CD14-positive monocyte (primary cell): ENCODE measurements at regions not wholly inside any gene's neighbourhood (a gene's known extent, or its start where the extent isn't known, plus 50 kb on each side); places are given as distances from the start of the nearest gene placed in this dataset.

ENCODE experiments used
- DNase-seq, 3 donors: peaks; one replicate each; pipeline ENCODE4 v3.0.0-alpha.2; 2011 to 2022
- H2AFZ ChIP-seq: 2 replicates; pipeline ENCODE4 v1.6.0; 2012; ENCODE audit warnings: mild to moderate bottlenecking, low read depth, low read length, inconsistent platforms; ENCODE audit not compliant: insufficient read depth, poor library complexity, severe bottlenecking
- H3K27ac ChIP-seq, 2 donors: 1 replicate in 1 of 2; 2 replicates in 1 of 2; pipeline ENCODE4 v1.5.1; 2012 to 2013; ENCODE audit warnings: low read length in 2 of 2, control low read depth in 1 of 2, inconsistent platforms in 1 of 2, low read depth in 1 of 2, mild to moderate bottlenecking in 1 of 2
- H3K27me3 ChIP-seq, 2 donors: one replicate each; pipeline versions ENCODE4 v1.6.0 to v1.6.1; 2011 to 2013; ENCODE audit warnings: low read length in 2 of 2; ENCODE audit not compliant: control insufficient read depth in 2 of 2, insufficient read depth in 2 of 2
- H3K36me3 ChIP-seq, 2 donors: replicated peaks in 1 of 2; 1 replicate in 1 of 2; 2 replicates in 1 of 2; pipeline versions ENCODE4 v1.5.1 to v1.6.1; 2012 to 2013; ENCODE audit warnings: low read length in 2 of 2, control low read depth in 1 of 2, inconsistent platforms in 1 of 2, mild to moderate bottlenecking in 1 of 2; ENCODE audit not compliant: insufficient read depth in 2 of 2, control insufficient read depth in 1 of 2
- H3K4me1 ChIP-seq, 2 donors: 1 replicate in 1 of 2; 2 replicates in 1 of 2; pipeline versions ENCODE4 v1.5.1 to v1.6.1; 2012 to 2013; ENCODE audit warnings: low read length in 2 of 2, control low read depth in 1 of 2, inconsistent platforms in 1 of 2, mild to moderate bottlenecking in 1 of 2, moderate library complexity in 1 of 2; ENCODE audit not compliant: insufficient read depth in 2 of 2, control insufficient read depth in 1 of 2
- H3K4me2 ChIP-seq: replicated peaks from 2 replicates; pipeline ENCODE3; 2012; ENCODE audit warnings: low read length, moderate library complexity, mild to moderate bottlenecking; ENCODE audit not compliant: poor library complexity, severe bottlenecking; ENCODE audit errors: extremely low read depth
- H3K4me3 ChIP-seq, 3 experiments: fragments of 200-600 bp in 1 of 3; sonication (generic) in 1 of 3; replicated peaks in 1 of 3; 1 replicate in 2 of 3; 2 replicates in 1 of 3; pipeline ENCODE4 v1.5.1; 2011 to 2013; ENCODE audit warnings: low read length in 3 of 3, mild to moderate bottlenecking in 3 of 3, control low read depth in 2 of 3, low read depth in 2 of 3, inconsistent platforms in 1 of 3, moderate library complexity in 1 of 3
- H3K79me2 ChIP-seq: 2 replicates; pipeline ENCODE4 v1.6.0; 2012; ENCODE audit warnings: mild to moderate bottlenecking, control low read depth, inconsistent platforms, low read length, moderate library complexity; ENCODE audit not compliant: insufficient read depth
- H3K9ac ChIP-seq: 2 replicates; pipeline ENCODE4 v1.6.0; 2017; ENCODE audit warnings: low read length, mild to moderate bottlenecking; ENCODE audit not compliant: insufficient read depth, poor library complexity, severe bottlenecking
- H3K9me3 ChIP-seq, 2 donors: replicated peaks in 1 of 2; 1 replicate in 1 of 2; 2 replicates in 1 of 2; pipeline versions ENCODE4 v1.5.1 to v1.6.1; 2012 to 2013; ENCODE audit warnings: low read length in 2 of 2, control low read depth in 1 of 2; ENCODE audit not compliant: control insufficient read depth in 1 of 2, insufficient read depth in 1 of 2
- H4K20me1 ChIP-seq: 2 replicates; pipeline ENCODE4 v1.6.0; 2012; ENCODE audit warnings: mild to moderate bottlenecking, low read length, control low read depth, moderate library complexity; ENCODE audit not compliant: insufficient read depth
- H3K27ac Mint-ChIP-seq, 7 donors: one replicate each; pipeline ENCODE4 v1.8.0; 2020; ENCODE audit warnings: mild to moderate bottlenecking in 7 of 7, mixed read lengths in 7 of 7, moderate library complexity in 6 of 7, inconsistent platforms in 2 of 7
- H3K27me3 Mint-ChIP-seq, 3 donors: one replicate each; pipeline ENCODE4 v1.8.0; 2021 to 2022; ENCODE audit warnings: low read depth in 3 of 3, mild to moderate bottlenecking in 3 of 3, mixed read lengths in 3 of 3, moderate library complexity in 3 of 3, inconsistent platforms in 1 of 3
- H3K36me3 Mint-ChIP-seq, 2 donors: one replicate each; pipeline ENCODE4 v1.8.0; 2020; ENCODE audit warnings: mixed read lengths in 2 of 2, inconsistent platforms in 1 of 2, mild to moderate bottlenecking in 1 of 2
- H3K4me1 Mint-ChIP-seq: one replicate; pipeline ENCODE4 v1.8.0; 2020; ENCODE audit warnings: mild to moderate bottlenecking, mixed read lengths
- H3K4me3 Mint-ChIP-seq, 2 donors: one replicate each; pipeline ENCODE4 v1.8.0; 2020; ENCODE audit warnings: mild to moderate bottlenecking in 2 of 2, mixed read lengths in 2 of 2, moderate library complexity in 1 of 2
- H3K9me3 Mint-ChIP-seq, 7 donors: one replicate each; pipeline ENCODE4 v1.8.0; 2020 to 2022; ENCODE audit warnings: mixed read lengths in 7 of 7, mild to moderate bottlenecking in 6 of 7, moderate library complexity in 6 of 7, inconsistent platforms in 2 of 7
- WGBS: methylation state at CpG from one replicate; pipeline ENCODE4 v1.1.5; 2013; ENCODE audit warnings: missing lambda C conversion rate; ENCODE audit not compliant: insufficient coverage; 5-methylcytosine and 5-hydroxymethylcytosine counted together
- intact Hi-C, 2 donors: fragments of 100-400 bp; cut with micrococcal nuclease; formaldehyde crosslinking; loops; one replicate each; pipeline versions ENCODE4 v1.15.0 to v1.15.1; 2023
- TF ChIP-seq, protein P1 (sequence below): fragments of 200-600 bp; IDR thresholded peaks from one replicate; pipeline ENCODE4 v1.8.0; 2022; ENCODE audit warnings: antibody characterized with exemption, mild to moderate bottlenecking

DNA sequence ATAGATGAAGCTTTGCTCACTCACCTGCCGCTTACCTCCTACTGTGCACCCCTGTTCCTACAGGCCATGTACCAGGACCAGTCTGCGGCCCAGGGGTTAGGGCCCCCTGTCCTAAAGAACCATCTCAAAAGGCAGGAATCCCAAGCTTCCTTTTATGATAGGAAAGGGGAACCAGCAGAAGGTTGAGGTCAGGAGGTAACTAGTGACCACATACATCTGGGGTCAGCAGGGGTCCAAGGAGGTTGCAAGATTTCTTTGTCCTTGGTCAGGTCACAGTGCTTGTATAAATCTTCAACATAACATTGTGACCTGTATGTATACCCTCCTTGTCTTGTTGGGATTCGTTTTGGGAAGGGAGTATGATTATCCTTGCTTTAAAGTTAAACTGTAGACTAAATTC, 73.8 kb downstream of the OAT start:
- Histone ChIP-seq H4K20me1 (no peaks in the 10 kb centered on the region), H3K4me2 (no peak overlapping the region), H3K36me3 (no peaks in the 10 kb centered on the region), H3K4me1 (peaks cover 33 to 39% of the 10 kb centered on the region in 2 donors), H3K9me3 (no peaks in the 10 kb centered on the region), H3K4me3 (no peak overlapping the region), H3K79me2 (no peaks in the 10 kb centered on the region), H2AFZ (no peak overlapping the region), H3K9ac (no peak overlapping the region), H3K27me3 (no peaks in the 10 kb centered on the region), H3K27ac (peak overlapping the region in 1 of 2 donors; percentile 36)
- DNase-seq: peak; percentile 39 to 53 (median 49)
- TF ChIP-seq, protein P1, sequence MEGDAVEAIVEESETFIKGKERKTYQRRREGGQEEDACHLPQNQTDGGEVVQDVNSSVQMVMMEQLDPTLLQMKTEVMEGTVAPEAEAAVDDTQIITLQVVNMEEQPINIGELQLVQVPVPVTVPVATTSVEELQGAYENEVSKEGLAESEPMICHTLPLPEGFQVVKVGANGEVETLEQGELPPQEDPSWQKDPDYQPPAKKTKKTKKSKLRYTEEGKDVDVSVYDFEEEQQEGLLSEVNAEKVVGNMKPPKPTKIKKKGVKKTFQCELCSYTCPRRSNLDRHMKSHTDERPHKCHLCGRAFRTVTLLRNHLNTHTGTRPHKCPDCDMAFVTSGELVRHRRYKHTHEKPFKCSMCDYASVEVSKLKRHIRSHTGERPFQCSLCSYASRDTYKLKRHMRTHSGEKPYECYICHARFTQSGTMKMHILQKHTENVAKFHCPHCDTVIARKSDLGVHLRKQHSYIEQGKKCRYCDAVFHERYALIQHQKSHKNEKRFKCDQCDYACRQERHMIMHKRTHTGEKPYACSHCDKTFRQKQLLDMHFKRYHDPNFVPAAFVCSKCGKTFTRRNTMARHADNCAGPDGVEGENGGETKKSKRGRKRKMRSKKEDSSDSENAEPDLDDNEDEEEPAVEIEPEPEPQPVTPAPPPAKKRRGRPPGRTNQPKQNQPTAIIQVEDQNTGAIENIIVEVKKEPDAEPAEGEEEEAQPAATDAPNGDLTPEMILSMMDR: no peak
- Mint-ChIP-seq H3K9me3 (peaks cover 0 to 5% (median 0%) of the 10 kb centered on the region in 7 donors), H3K27ac (peak overlapping the region in 5 of 7 donors; percentile 43 to 65 (median 51)), H3K4me3 (no peak overlapping the region), H3K36me3 (peaks cover 7 to 16% of the 10 kb centered on the region in 2 donors), H3K27me3 (peaks cover 2 to 8% (median 3%) of the 10 kb centered on the region in 3 donors), H3K4me1 (peaks cover 45% of the 10 kb centered on the region)
- intact Hi-C loops: no loop called here
- WGBS: no CpG with 5 or more reads among the region's 3 CpGs

DNA sequence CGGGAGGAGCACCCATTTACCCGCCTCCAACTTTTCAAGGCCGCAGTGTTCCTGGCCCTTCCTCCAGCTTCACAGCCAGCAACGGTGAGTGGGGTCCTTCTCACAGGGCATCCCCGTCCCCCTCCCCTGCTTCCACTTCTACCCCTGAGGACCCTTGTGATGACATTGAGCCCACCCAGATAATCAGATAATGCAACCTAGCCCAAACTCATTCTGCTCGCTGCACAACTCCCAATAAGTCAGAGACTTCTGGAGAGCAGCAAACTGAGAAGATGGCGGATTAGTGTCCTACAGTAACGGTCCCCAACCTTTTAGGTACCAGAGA, 74.5 kb downstream of the OAT start:
- intact Hi-C loops: no loop called here
- H3K36me3 ChIP-seq: no peaks in the 10 kb centered on the region
- H3K4me1 Mint-ChIP-seq: peaks cover 52% of the 10 kb centered on the region
- H3K4me1 ChIP-seq: peaks cover 40 to 46% of the 10 kb centered on the region in 2 donors
- peaks cover 0 to 5% (median 0%) of the 10 kb centered on the region in 7 donors for H3K9me3 Mint-ChIP-seq
- peak overlapping the region in 2 of 7 donors; percentile 6 to 96 for H3K27ac Mint-ChIP-seq
- no peaks in the 10 kb centered on the region for H3K79me2 ChIP-seq
- no peak overlapping the region for H2AFZ ChIP-seq
- no peaks in the 10 kb centered on the region for H3K27me3 ChIP-seq
- no peak overlapping the region for H3K4me2 ChIP-seq
- H3K9me3 ChIP-seq: no peaks in the 10 kb centered on the region
- DNase-seq: no peak
- peaks cover 2 to 4% (median 3%) of the 10 kb centered on the region in 3 donors for H3K27me3 Mint-ChIP-seq
- no peaks in the 10 kb centered on the region for H4K20me1 ChIP-seq
- no peak overlapping the region for H3K27ac ChIP-seq
- peaks cover 7 to 16% of the 10 kb centered on the region in 2 donors for H3K36me3 Mint-ChIP-seq
- TF ChIP-seq, protein P1: no peak
- H3K4me3 Mint-ChIP-seq: no peak overlapping the region
- WGBS: 96% methylated on average over 6 of the region's 8 CpGs
- no peak overlapping the region for H3K9ac ChIP-seq
- H3K4me3 ChIP-seq: no peak overlapping the region
